HG03196 (cell line): ENCODE measurements at regions not wholly inside any gene's neighbourhood (a gene's known extent, or its start where the extent isn't known, plus 50 kb on each side); places are given as distances from the start of the nearest gene placed in this dataset.
"Not testable (repeated sequence)": the region's sequence is repeated elsewhere in the genome, so short reads cannot be mapped to it uniquely, and the experiment has no call there.

Source experiments
- ATAC-seq: cut with Tn5 transposase; IDR thresholded peaks from one replicate; pipeline ENCODE4 v1.9.1; 2021; ENCODE audit not compliant: unreplicated experiment

DNA sequence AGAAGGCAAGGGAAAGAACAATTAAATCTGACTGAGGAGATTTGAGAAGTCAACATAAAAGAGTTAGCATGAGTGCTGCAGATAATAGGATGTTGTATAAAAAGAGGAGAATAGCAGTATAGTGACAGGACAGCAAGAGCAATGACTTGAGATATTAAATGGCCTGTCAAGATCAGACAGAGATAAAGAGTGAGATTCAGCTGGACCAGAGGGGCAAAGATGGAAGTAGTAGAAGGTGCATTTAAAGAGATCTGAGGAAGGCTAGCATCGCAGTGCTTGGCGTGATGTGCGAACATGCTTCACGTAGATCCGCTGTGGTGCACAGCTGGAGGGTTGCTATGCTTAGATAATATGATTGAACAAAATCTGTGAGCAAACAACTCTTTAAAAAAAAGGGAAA is 1422.6 kb upstream of the CDH8 start:
- no peak for ATAC-seq

DNA sequence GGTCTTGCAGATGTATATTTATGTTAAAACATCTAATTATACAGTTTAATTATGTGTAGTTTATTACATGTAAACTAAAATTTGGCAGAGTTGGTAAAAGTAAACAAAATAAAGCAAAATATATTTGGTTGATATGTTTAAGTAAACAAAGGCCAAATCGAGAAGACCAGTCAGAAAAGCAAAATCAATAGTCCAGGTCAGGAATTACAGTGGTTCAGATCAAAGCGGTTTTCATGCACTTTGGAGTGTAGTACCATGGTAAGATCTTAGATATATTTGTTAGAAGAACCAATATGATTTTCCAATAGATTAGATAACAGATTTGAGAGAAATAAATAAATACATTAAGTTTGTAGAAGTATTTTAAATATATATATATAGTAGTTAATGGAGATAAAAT is 1421.6 kb upstream of the CDH8 start:
- no peak for ATAC-seq

DNA sequence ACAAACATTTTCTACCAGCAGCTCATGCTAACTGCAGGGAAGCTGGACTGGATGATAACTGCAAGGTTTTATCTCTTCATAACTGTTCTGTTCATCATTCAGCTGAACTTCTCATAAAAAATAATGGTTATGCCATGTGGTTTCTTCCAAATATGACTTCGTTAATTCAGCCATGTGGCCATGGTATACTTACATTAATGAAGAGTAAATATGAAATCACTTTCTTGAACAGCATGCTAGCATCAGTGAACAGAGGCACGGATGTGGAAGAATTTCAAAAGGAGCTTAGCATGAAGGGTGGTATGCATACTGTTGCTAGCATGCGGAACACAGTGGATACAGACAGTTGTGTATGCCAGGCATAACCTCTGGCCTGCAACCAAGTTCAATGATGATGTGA is 1417.0 kb upstream of the CDH8 start:
- no peak for ATAC-seq

DNA sequence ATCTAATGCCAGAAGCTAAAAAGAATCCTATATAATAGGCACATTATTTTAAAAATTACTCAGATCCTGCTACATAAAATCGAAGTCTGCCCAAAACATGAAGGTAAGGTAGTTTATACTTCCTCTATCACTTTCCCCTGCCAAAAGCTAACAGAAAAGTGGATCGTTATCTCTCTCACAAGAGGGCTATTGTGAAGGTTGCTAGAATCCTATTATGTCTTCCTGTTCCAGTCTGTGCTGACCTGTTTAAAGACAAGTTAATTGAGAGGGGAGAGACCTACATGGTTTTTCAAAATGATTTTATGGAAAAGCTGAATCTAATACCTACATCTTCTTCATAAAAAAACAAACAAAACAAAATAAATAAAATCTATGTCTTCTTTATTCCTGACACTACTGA is 1410.9 kb upstream of the CDH8 start:
- ATAC-seq, result no peak

DNA sequence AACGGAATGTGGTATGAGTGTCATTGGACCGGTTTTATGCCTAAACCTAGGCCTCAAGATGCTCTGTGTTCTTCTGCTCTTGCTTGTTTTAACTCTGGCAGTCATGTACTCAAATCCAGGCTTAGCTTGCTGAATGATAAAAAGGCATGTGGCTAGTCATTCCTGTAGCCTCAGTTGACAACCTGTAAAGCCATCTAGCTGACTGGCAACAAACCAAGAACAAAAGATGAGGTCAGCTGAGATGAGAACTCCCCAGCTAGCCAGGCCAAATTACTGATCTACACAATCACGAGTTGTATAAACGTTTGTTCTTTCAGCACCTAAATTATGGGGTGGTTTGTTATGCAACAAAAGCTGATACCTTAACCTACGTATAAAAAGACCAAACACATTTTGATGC is 1406.0 kb upstream of the CDH8 start:
- no peak for ATAC-seq

DNA sequence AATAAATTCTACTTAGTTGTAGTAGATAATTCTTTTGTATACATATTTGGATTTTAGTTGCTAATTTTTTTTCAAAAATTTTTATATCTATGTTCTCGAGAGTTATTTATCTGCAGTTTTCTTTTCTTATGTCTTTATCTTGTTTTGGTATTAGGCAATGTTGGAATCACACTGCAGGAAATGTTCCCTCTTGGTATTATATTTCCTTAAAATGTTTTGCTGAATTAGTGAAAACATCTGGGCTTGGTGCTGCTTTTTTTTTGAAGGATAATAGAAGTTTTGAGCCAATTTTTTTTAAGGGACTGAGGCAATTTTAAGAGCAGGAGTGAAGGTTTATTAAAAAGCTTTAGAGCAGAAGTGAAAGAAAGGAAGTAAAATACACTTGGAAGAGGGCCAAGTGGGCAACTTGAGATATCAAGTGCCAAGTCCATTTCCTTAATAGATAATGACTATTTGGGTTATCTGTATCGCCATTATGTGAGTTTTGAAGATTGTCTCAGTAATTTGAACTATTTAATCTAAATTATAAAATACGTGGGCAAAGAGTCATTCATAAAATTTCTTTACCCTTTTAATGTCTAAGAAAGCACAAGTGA is 1390.1 kb upstream of the CDH8 start:
- no peak for ATAC-seq

DNA sequence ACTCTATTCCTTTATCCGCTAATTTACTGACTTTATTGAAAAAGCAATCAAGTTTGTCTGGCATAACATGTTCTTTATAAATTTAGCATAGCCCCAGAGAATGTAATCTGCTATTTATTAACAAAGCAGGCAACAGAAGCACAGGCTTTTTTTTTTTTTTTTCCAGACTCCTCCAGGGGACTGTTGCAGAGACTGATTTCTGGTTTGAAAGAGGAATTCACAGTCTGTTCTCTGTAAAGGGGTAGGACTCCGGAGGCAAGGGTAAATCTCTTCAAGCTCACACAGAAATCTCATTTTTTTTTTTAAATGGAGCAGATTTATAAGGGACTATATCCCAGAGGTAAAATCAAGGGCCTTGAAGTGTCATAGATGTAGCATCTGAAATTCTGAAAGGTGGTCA is 1386.5 kb upstream of the CDH8 start:
- no peak for ATAC-seq

DNA sequence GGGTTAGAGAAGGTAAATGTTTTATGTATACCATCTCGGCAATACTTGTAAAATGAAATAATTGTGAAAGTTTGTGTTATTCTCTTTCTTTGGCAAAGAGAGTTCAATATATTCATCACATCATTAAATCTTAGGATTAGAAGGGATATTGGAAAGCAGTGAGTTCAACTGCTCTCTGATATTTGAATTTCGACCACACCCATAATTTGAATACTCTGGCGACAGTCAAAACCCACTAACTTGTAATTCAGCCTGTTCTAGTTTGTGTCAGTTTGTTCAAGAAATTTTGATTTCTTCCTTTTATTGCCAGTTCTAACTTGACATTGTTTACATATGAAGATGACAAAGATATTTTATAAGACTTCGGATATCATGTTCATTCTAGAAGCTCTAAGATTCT is 1380.5 kb upstream of the CDH8 start:
- ATAC-seq, result no peak

DNA sequence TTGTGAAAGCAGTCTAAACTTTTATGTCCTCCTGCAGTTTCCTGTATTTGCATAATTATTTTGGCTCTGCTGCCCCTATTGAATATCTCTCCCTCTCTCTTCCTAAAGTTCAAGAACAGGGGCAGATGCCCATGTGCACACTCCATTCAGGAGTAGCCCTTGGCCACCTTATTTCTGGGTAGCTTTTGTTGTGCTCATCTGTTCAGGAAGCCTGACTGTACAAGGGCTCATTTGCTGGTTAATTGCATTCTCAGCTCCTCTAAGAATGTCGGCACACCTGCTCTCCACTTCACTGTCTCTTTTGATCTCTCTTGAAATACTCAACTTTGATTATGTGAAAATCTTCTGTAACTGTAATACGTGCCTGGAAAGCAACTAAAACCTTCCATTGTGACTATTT is 1378.8 kb upstream of the CDH8 start:
- no peak for ATAC-seq

DNA sequence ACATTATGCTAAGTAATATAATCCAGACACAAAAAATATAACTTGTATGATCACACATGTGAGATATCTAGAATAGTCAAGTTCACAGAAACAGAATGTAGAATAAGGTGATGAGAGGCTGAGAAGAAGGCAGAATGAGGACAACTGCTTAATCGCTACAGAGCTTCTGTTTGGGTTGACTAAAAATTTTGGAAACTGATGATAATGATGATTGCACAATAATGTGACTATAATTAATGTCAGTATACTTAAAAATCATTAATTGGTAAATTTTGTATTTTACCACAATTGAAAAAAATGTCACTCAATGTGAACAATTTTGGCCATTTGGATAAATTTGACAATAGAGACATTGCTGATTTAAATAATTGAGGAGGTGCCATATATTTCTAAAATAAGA is 1374.4 kb upstream of the CDH8 start:
- no peak for ATAC-seq

DNA sequence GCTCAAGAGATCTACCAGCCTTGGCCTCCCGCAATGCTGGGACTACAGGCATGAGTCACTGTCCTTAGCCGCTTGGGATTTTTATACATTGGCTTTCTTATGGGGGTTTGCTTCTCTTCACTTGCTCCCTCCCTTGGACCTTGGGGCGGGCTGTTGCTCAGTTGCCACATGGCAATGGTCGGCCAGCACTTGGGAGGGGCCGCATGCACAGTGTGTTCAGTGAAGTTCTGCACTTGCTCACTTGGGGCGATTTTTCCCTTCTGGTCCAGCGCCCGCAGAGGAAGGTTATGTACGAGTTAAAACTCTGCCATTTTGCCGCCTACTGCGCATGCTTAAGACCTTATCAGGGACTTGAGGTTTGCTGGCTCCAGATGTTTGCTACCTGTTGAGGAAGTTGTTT is 1367.6 kb upstream of the CDH8 start:
- ATAC-seq, result no peak

DNA sequence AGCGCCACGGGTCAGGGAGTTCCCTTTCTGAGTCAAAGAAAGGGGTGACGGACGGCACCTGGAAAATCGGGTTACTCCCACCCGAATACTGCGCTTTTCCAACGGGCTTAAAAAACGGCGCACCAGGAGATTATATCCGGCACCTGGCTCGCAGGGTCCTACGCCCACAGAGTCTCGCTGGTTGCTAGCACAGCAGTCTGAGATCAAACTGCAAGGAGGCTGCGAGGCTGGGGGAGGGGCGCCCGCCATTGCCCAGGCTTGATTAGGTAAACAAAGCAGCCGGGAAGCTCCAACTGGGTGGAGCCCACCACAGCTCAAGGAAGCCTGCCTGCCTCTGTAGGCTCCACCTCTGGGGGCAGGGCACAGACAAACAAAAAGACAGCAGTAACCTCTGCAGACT is 1352.0 kb upstream of the CDH8 start:
- ATAC-seq, result not testable (repeated sequence)

DNA sequence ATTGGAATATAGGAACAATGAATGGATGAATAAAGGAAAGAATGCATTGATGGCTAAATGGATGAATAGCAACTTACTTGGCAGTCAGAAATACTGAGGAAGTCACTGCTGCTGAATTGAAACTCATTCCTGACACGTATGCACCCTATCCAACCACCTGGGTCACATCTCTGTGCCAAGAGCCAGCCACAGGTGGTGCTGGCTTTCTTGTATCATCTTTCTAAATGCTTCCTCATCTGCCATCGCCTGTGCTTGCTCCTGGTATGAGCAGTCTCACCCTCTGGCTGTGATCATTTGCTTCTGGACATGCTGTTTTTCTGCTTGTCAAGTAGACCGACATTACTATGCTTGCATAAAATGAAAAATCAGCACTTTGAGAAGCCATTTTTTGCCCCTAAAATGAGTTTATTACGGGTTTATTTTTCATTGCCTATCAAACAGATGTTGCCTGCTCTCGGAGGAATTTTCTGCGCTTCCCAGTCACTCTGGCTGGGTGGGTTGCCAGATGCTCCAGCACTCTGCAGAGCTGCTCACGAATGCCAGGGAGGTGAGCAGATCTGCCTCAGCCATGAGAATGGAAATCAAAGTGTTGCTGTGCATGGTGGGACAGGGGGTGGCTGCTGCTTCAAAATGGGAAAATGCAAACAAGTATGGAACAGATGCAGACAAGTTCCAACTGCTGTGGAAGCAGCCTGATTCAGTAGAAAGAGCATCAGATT is 1349.6 kb upstream of the CDH8 start:
- no peak for ATAC-seq

DNA sequence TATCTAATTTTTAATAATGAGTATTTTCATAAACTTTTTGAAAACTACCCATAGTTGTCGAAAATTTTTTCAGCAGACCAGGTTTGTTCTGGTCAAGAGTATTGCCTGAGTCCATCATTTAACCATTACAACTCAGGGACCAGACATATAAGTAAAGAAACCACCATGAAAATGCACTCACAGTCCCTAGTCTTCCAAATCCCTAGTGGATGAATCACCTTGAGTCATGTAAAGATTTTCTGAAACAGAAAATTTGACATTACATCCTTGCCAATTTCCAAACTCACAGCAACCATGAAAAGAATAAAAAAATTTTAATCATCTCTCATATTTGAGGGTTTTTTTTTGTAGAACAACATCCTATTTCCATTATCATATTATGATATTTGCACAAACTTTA is 1337.5 kb upstream of the CDH8 start:
- no peak for ATAC-seq

DNA sequence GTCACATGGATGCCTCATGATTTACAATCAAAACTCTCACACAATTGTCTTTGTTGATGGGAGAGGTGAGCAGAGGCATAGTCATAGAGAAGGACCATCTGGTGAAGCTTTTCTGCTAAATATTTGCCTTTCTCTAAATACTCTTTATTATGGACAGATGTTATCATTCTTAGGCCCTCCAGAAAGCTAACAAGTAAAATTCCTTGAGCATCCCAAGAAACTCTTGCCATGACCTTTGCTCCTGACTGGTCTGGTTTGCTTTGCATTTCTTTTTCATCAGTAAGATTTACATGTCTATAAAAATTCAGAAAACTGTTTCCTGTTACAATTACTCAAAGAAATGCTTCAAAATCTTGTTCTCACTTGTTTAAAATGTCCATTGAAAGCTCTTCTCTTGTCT is 1336.6 kb upstream of the CDH8 start:
- ATAC-seq, result no peak

DNA sequence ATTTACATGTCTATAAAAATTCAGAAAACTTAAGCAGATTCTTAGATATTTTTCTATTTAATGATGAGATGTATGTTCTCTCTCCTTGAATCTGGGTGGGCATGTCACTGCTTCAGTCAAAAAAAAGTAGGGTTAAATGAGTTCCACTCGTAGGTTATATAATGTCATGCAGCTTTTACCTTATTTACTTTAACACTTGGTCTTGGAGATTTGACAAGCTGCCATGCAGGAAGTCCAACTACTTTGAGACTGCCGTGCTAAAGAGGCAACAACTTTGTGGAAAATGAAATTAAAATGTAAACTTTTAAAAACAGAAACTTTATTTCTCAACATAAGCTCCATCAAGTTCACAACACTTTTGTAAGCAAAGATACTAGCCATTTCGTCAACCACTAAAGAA is 1336.0 kb upstream of the CDH8 start:
- ATAC-seq, result no peak

DNA sequence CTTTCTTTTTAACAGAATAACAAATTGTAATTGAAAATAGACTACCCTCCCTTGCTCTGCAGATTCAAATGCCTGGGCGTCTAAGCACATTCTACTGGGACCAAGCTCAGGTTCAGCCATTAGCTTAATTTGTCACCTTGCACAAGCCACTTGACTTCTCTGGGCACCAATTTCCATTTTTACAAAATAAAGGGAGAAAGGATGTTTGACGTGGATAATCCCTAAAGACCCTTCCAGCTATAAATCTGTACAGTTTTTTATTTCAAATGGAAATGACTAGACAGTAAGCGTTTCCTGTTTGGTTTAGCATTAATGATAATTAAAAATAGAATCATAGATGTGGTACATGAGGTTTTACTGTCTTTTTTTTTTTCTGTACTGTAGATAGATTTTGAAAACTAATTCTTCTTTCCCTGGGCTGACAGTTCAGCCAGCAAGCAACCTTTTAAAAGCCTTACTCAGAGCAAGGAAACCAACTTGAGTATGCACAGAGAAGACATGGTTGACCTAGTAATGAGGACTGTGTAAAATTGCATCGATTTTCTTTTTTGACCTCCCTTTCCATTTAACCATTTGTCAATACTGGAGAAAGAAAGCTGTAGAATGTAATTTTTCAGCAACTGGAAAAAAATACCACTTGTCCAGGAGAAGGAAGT is 1329.5 kb upstream of the CDH8 start:
- no peak for ATAC-seq

DNA sequence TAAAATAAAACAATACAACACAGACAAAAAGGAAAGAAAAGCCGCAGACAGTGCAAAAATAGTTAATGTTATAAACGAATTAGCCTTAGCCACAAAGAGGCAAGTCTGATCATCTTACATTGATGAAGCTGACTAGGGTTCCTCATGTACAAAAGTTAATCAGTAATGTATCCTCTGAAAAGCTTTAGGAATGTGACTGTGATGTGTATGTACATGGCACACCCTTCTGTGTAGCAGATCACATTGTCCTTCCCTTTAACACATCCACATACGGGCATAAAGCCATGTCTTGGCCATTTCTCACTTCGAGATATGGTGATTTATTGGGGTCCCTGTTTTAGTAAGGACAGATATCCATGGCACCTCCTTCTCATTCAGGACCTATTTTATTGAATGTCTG is 1327.5 kb upstream of the CDH8 start:
- no peak for ATAC-seq

DNA sequence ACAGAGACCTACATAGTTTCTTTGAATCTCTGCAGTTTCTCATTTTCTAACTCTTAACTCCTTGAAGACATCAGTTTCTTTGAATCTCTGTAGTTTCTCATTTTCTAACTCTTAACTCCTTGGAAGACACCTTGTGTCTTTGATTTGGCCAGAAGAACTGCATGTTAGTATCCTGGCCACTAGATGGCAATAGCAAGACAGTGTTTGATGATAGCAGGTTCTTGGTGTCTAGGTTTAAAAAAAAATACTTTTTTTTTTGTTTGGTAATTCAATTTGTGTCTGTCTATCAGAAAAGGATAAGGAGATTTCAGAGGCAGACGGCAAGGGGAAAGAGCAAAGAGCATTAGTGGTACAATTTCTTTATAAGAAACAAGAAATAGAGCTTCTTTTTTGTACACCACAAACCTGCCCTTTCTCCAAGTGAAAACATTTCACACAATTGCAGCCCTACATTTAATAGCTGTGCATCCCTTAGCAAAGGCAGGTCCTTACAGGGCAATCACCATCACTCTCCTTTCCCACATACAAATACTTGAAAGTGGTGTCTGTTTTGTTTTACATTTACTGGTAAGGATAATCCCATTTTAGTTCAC is 1324.9 kb upstream of the CDH8 start:
- peak; percentile 63 for ATAC-seq

DNA sequence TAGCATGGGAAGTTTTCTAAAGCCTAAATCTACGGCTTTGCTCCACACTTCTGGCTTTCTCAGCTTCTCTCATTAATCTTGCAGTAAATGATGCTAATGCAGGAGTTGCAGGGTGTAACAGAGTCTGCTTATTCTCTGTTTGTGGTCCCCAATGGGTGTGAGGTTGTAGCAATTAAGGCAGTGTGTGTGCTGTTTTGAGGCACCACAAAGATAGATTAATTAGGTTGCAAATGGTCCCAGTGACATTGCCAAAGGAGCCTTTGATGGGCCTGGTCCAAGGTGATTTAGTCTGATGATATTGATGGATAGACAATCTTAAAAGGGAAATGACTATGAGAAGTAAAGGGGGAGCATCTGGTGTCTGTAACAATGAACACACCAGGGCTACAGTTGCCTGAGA is 1313.7 kb upstream of the CDH8 start:
- no peak for ATAC-seq

DNA sequence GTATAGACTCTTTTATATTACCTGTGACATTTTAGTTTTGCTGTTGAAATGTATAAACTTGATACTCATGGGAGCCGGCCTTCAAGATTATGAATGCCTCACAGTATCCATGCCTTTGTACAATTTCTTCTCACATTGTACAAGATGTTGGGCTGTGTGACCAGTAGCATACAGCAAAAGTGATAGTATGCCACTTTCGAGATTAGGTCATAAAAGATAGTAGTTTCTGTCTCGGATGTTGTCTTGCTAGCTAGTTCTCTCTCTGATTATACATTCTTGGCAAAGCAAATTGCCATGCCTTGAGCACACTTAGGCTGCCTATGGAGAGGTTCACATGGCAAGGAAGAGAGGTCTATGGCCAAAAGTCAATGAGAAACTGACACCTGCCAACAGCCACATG is 1309.8 kb upstream of the CDH8 start:
- no peak for ATAC-seq

DNA sequence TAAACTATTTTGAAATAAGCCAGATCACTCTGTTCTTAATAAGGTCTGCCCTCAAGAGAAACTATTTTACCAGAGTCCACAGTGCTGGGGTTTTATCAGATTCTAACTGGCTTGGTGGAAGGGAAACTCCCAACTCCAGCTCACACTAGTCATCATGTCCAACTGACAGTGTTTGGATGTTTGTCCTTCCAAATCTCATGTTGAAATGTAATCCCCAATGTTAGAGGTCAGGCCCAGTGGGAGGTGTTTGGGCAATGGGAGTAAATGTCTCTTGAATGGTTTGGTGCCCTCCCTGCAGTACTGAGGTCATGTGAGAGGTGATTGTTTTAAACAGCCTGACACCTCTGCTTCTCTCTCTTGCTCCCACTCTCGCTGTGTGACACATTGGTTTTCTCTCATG is 1301.0 kb upstream of the CDH8 start:
- ATAC-seq, result no peak
